ENCODE measurements at regions not wholly inside any gene's neighbourhood (a gene's known extent, or its start where the extent isn't known, plus 50 kb on each side); places are given as distances from the start of the nearest gene placed in this dataset.

DNA sequence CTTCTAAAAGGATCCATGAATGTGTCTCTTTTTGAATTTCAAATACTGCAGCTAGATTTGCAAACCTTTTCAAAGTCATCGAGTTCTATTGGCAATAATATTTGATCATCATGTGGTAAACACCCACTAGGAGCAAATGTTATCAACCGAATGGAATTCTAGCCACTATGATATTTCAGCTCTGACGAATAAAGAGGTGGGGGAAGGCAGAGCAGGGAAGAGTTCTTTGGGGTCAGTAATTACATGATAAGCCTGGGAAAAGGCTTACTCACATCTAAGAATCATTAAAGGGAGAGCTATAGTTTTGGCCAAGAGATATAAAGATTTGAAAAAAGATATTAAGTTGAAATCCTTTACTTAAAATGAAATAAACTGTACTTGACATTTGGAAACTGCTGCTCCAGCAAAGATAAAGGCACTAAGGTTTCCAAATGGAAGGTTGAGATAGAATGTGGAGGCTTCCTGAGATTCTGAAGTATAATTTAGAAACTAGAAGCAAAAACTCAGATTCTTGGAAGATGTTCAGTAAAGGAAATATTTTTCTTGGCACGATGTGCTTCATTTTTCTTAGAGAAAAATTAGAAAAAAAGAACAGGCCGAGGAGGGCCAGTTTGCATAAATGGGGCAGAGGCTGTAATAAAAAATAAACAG is 104.7 kb upstream of the ARHGAP28 start:
- no peak overlapping the region for H2AFZ ChIP-seq (ENCODE audit: low read length)
- TF ChIP-seq EZH2 (IDR thresholded peaks at IDR 0.05; ENCODE audit: low read depth, low read length, severe bottlenecking) = no peak
- TF ChIP-seq GABPA (IDR thresholded peaks at IDR 0.05; ENCODE audit: borderline replicate concordance, insufficient read depth, low read length) = no peak
- no peak for TF ChIP-seq RNF2 (IDR thresholded peaks at IDR 0.05; ENCODE audit: borderline replicate concordance, low read depth, low read length, missing control alignments, poor library complexity, severe bottlenecking)
- no peak for TF ChIP-seq FOSL1 (IDR thresholded peaks at IDR 0.05; ENCODE audit: insufficient read depth, low read depth, low read length)

More for the DNA sequence above, 104.7 kb upstream of the ARHGAP28 start:
- Histone ChIP-seq H3K4ac (replicated peaks; ENCODE audit: insufficient read length, low read depth, low read length) (no peak overlapping the region), H3K36me3 (ENCODE audit: control insufficient read depth in 2 of 4, insufficient read depth in 4 of 4, low read length in 3 of 4) (no peaks in the 10 kb centered on the region), H4K5ac (ENCODE audit: insufficient read length, low read depth, low read length) (no peak overlapping the region), H4K91ac (replicated peaks; ENCODE audit: insufficient read length, low read length) (no peak overlapping the region), H4K20me1 (replicated peaks in 1 of 2; ENCODE audit: control insufficient read depth in 1 of 2, insufficient read depth in 2 of 2, low read length in 2 of 2) (no peaks in the 10 kb centered on the region), H3K79me1 (ENCODE audit: low read depth, low read length) (no peaks in the 10 kb centered on the region), H3K4me1 (replicated peaks in 1 of 4; ENCODE audit: control insufficient read depth in 3 of 4, insufficient read depth in 4 of 4, low read length in 3 of 4) (peaks cover 0 to 3% (median 0%) of the 10 kb centered on the region in 4 experiments; a peak in 2 of 7 replicates), H2BK12ac (ENCODE audit: low read depth, low read length) (no peak overlapping the region), H3K23ac (ENCODE audit: insufficient read length) (no peak overlapping the region), H3K56ac (replicated peaks; ENCODE audit: insufficient read length, low read depth, low read length) (no peak overlapping the region), H3K9ac (replicated peaks in 1 of 4; ENCODE audit: extremely low read depth in 1 of 4, low read depth in 3 of 4, low read length in 3 of 4) (no peak overlapping the region), H3K4me3 (ENCODE audit: extremely low read depth in 1 of 4, insufficient read depth in 2 of 4, low read depth in 3 of 4, low read length in 4 of 4) (no peak overlapping the region), H3K18ac (ENCODE audit: extremely low read depth, low read length) (no peak overlapping the region), H3K23me2 (ENCODE audit: low read depth, low read length) (peaks cover 2% of the 10 kb centered on the region; the same call in 1 of the 2 replicates), H3K27ac (ENCODE audit: low read depth, low read length) (no peak overlapping the region), H4K8ac (ENCODE audit: extremely low read depth, insufficient read depth, low read length) (no peak overlapping the region), H2BK20ac (ENCODE audit: low read length) (no peak overlapping the region), H2AK5ac (ENCODE audit: low read depth, low read length) (no peak overlapping the region), H3K4me2 (ENCODE audit: insufficient read depth in 1 of 2, low read depth in 2 of 2, low read length in 2 of 2) (no peak overlapping the region), H2BK120ac (replicated peaks; ENCODE audit: low read depth, low read length) (no peak overlapping the region), H2BK5ac (ENCODE audit: low read depth, low read length) (no peak overlapping the region), H3K9me3 (ENCODE audit: insufficient read depth in 2 of 2, low read depth in 1 of 2, low read length in 1 of 2) (no peaks in the 10 kb centered on the region), H3K27me3 (replicated peaks in 1 of 4; ENCODE audit: control insufficient read depth in 3 of 4, extremely low read depth in 1 of 4, insufficient read depth in 3 of 4, low read length in 3 of 4) (no peaks in the 10 kb centered on the region; a peak in 1 of 7 replicates), H3K79me2 (ENCODE audit: control insufficient read depth in 1 of 2, insufficient read depth in 2 of 2, low read length in 2 of 2) (no peaks in the 10 kb centered on the region), H3K14ac (ENCODE audit: insufficient read length) (no peak overlapping the region), H2BK15ac (ENCODE audit: low read length) (no peak overlapping the region)
- ChIA-PET POLR2A (ENCODE audit: partially characterized antibody) (no interaction called here), CTCF (ENCODE audit: partially characterized antibody) (interaction anchor here (1.0 kb wide), 1 partner anchor 12 kb away, joined by 3 read pairs; no protein-coding TSS in a partner anchor)
- FAIRE-seq (no peak), DNase-seq (ENCODE audit: low read depth in 1 of 2, low spot score in 2 of 2) (no peak)
- WGBS, 2 experiments (ENCODE audit: extremely low coverage in 1 of 2, insufficient coverage in 1 of 2, insufficient read length in 1 of 2, insufficient replicate concordance in 2 of 2, low coverage in 1 of 2, low lambda C conversion rate in 2 of 2, missing lambda C conversion rate in 1 of 2) = 81% methylated on average over 5 of the region's 5 CpGs; no CpG with 5 or more reads in 1 of the 2 experiments
